ENCODE measurements at regions not wholly inside any gene's neighbourhood (a gene's known extent, or its start where the extent isn't known, plus 50 kb on each side); places are given as distances from the start of the nearest gene placed in this dataset.
"Not testable (repeated sequence)": the region's sequence is repeated elsewhere in the genome, so short reads cannot be mapped to it uniquely, and the experiment has no call there.

DNA sequence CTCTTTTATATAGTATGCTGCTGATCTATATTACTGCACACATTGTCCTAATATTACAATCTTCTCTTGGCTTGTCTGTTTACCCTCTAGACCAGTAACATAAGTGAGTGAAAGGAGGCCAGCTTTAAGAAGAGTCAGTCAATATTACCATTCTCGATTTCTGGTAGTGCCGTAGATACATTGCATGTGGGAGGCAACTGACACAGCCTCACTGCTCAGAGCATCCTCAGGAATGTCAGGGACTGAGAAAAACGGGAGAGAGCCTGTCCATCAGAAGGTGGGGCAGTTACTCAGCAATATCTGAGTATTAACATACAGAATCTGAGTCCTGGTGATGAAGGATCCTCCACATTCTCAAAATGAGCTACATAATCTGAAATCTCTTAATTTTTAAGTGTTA is 259.9 kb downstream of the GJA1 start:
- no peak for DNase-seq

GRCh38 chr6:121697921-121698320 is 262.5 kb downstream of the GJA1 start:
- no peak for DNase-seq

DNA sequence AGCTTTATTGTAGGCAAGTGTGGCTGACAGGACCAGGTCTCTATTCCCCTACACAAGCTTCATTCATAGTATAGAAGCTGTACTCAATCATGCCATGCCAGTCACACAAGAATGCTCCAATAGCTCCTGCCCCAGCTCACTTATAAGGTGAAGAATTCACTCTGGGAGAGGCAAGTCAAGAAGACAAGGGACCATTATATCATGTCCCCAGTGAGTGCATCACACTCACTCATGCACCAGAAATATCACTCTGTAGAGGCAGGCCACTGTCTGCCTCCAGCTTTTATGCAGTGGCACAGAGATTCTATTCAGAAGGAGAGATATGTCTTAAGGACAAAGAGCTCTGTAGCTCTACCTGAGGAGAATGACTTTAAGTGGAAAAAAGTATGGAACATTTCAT is 263.2 kb downstream of the GJA1 start:
- no peak for DNase-seq

GRCh38 chr6:121703129-121703528 is 267.7 kb downstream of the GJA1 start:
- DNase-seq: not testable (repeated sequence)

GRCh38 chr6:121711472-121711871 is 276.0 kb downstream of the GJA1 start:
- DNase-seq: no peak

GRCh38 chr6:121717686-121718085 is 282.2 kb downstream of the GJA1 start:
- no peak for DNase-seq

GRCh38 chr6:121720867-121721266 is 285.4 kb downstream of the GJA1 start:
- not testable (repeated sequence) for DNase-seq

DNA sequence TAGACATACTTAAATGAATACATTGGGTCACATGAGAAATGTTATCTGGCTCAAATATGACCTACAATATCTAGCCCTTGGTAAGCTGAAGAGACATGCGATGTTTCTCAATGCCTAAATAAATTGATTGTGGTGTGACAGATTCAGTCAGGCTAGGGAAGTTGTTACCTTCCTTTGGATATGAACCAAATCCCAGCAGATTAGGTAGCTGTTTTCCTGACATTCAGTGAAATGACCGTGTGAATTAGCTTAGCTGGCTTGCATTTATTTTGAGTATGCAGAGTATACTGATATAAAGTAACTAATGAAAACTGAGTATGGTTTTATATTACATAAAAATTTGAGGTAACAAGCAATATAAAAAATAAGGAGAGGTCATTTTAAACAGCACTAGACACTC is 288.2 kb downstream of the GJA1 start:
- DNase-seq: no peak

GRCh38 chr6:121724576-121724975 is 289.1 kb downstream of the GJA1 start:
- no peak for DNase-seq

DNA sequence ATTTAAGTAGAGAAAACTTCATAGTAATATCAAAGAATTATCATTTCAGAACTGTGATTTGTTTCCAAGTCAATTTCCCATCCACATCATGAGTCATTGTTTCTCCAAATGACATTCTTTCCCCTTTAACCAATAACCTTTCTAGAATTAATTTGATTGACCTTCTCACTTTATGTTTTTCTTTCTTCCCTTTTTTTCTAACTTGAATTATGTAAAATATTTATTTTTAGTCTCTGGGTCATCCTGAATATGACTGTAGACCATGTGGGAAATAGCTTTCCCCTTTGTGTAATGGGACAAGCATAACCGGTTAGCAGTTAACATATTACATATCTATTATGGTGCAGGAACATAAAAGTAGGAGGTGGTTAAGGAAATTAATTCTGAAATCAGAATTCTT is 291.1 kb downstream of the GJA1 start:
- DNase-seq: peak; percentile 22

DNA sequence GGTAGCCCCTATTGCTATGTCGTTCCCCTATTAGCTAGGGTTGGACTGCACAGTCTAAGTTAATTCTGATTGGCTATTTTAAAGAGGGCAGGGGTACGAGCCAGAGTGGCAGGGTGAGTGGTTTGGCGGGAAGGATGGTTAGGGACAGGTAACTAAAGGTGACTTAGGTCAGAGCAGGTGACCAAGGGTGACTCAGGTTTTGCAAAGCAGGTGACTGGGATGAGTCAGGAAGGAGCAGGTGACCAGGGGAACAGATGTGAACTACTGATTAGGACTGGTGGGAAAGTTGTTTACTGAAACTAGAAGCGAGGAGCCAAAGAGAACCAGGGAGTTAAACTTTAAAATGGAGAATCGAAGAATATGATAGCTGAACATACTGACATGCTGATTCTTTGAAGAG is 295.2 kb downstream of the GJA1 start:
- DNase-seq: no peak

DNA sequence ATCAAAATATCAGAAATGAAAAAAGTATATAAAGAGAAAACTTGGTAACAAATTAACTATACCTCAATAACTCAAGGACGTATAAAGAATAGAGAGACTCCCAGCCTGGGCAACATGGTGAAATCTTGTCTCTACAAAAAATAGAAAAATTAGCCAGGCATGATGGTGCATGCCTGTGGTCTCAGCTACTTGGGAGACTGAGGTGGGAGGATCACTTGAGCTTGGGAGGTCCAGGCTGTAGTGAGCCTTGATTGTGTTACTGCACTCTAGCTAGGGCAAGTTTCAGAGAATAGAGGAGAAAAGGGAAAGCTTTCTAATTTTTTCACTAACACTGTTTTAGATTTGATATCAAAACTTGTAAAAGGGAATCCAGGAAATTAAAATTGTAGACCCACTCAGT is 295.9 kb downstream of the GJA1 start:
- DNase-seq: no peak

DNA sequence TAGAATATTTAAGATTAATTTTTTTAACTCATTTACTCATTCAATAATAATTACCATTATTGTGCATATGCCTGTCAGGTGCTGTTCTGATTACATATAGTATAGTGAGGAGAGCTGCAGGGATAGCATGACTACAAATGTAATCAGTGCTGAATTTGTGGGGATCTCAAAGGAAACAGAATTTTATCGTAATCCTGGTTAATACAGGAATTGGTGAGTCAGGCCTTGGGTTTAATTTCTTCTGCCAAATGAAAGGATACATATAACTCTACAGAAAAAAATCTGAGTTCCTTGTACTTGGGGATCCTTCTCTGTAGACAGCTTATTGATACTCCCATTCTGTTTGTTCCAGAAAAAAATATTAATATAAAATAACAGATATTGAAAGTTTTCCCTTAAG is 297.2 kb downstream of the GJA1 start:
- DNase-seq: peak; percentile 39

GRCh38 chr6:121733234-121733633 is 297.8 kb downstream of the GJA1 start:
- peak; percentile 34 for DNase-seq

GRCh38 chr6:121740188-121740587 is 304.7 kb downstream of the GJA1 start:
- not testable (repeated sequence) for DNase-seq

DNA sequence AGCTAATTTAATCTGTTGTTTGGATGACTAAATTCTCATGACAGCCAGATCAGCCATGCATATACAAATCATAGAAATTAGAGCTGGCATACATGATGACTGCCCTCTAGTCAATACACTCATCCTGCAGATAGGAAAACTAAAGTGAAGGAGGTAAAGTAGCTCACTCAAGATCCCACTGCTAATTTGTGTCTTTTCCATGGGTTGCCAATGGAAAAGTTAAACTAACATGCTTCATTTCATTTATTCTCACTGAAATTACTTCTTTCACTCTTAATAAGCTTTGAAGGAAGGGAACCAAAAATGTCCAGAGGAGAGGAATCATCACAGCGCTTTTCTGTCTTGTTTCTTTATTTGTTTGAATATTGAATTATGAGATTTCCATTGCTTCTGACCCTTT is 308.2 kb downstream of the GJA1 start:
- DNase-seq: no peak

DNA sequence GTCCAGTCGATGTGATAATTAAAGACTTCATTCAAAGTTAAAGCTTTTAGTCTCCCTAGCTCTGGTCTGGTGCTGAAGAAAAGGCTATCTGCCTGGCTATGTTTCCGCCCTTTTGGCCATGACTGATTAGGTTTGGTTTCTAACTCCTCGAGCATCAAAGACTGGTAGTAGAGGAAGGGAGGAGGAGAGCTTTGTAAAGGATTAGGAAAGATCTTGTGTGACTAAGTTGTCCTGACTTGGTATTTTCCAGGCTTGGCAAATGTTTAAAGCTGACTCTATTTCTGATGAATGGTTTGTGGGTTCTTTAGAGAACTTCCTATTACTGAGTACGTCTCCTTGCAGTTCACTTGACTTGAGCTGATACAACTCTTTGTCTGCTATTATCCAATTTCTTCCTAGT is 312.9 kb downstream of the GJA1 start:
- peak; percentile 80 for DNase-seq

DNA sequence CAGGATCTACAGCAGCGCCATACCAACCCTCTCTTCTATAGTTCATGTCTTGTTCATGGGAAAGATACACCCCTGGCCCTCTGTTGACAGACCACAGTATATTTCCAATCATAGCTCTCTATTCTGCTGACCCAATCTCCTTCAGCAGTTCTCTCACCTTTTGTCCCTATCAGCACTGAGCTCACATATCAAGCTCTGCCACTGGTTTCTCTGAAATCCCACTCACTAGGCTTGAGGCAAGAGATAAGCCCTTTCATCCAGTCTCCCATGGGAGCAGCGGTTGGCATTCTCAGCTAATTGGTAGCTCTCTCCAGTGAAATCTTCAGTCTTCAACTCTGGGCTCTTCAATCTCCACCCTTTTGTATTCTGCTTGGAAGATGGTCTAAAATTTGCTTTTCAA is 313.4 kb downstream of the GJA1 start:
- DNase-seq: no peak

GRCh38 chr6:121755485-121755884 is 320.0 kb downstream of the GJA1 start:
- DNase-seq: no peak

GRCh38 chr6:121756666-121757065 is 321.2 kb downstream of the GJA1 start:
- no peak for DNase-seq

GRCh38 chr6:121759370-121759769 is 323.9 kb downstream of the GJA1 start:
- DNase-seq: no peak

GRCh38 chr6:121760191-121760590 is 324.7 kb downstream of the GJA1 start:
- DNase-seq: no peak

DNA sequence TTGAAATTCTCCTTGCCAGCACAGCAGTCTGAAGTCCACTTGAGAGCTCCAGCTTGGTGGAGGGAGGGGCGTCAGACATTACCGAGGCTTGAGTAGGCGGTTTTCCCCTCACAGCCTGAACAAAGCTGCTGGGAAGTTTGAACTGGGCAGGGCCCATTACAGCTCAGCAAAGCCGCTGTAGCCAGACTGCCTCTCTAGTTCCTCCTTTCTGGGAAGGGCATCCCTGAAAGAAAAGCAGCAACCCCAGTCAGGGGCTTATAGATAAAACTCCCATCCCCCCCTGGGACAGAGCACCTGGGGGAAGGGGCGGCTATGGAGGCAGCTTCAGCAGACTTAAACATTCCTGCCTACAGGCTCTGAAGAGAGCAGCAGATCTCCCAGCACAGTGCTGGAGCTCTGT is 325.3 kb downstream of the GJA1 start:
- no peak for DNase-seq

DNA sequence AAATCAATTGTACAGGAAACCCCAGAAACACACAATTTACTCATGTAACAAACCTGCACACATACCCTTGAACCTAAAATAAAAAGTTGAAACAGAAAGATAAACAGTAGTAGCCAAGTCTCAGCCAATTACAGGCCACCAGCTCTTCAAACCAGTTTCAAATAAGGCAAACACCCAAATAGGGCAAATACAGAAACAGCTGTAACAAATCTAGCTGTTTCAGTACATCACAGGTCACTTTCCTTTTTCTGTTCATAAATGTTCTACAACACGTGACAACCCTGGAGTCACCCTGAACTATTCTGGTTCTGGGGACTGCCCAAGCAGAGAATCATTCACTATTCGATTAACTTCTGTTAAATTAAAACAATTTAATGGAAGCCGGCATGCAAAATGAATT is 329.0 kb downstream of the GJA1 start:
- DNase-seq: no peak

DNA sequence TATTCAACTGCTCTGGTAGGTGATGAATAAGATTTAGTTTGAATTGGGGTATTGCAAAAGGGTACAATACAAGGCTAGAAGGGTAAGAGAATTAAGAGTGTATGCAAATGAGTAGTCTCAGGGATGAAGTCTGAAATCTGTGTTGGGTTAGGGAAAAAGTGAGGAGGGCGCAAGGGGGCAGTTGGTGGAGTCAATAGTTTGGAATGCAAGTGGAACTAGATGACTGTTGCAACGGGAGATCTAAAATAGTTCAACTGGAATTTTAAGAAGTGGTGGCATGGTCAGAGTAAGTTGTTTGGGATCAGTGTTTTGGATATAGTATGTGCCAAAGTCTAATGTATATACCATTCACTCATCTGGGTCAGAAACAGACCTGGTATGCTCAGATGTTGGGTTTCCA is 329.6 kb downstream of the GJA1 start:
- DNase-seq: no peak

DNA sequence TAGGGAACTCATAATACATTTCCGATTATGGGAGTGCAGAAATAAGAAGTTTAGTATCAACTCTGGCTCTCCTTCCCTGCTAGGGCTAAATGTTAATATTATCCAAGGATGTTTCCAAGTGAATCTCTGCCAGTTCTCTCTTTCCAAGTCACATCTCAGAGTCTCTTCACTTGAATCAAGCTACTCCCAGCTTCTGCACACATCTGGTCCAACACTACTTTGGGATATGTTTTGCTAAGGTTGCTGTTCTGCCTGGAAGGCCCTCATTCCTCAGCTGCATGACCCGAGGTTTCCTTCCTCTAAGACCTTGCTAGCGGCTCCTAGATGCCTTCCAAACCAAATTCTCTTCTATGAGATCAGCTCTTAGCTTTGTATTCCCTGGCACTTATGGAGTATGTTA is 331.8 kb downstream of the GJA1 start:
- no peak for DNase-seq

All from HCEC 1CT (cell line).